ENCODE measurements at regions not wholly inside any gene's neighbourhood (a gene's known extent, or its start where the extent isn't known, plus 50 kb on each side); places are given as distances from the start of the nearest gene placed in this dataset.

DNA sequence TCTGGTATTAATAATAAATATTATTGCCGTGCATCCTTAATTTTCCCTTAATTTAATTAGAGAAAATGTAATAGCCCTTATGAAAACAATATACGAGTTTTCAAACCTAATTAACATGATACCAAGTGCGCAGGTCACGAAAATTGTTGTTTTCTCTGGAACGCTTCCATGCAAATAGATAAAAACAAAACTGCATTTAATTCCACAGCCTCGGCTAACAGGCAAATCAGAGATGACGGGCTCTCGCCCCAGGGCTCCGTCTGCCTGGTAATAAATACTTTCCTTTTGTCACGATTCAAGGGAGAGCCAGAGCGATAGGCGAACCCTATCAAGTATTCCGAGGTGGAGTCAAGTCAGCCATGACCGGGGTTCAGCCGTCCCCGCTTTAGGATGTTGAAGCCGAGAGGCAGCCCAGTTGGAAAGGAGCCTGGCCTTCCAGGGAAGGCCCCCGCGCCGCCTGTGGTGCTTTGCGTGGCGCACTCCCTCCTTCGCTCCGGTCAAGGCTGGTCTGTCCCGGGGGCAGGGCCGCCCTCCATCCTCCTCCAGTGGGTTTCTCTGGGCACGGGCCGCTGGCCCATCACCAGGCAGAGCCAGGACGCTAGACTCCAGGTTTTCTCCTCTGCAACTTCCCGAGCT, 137.8 kb upstream of the GSC start:
- TF ChIP-seq, protein P1, sequence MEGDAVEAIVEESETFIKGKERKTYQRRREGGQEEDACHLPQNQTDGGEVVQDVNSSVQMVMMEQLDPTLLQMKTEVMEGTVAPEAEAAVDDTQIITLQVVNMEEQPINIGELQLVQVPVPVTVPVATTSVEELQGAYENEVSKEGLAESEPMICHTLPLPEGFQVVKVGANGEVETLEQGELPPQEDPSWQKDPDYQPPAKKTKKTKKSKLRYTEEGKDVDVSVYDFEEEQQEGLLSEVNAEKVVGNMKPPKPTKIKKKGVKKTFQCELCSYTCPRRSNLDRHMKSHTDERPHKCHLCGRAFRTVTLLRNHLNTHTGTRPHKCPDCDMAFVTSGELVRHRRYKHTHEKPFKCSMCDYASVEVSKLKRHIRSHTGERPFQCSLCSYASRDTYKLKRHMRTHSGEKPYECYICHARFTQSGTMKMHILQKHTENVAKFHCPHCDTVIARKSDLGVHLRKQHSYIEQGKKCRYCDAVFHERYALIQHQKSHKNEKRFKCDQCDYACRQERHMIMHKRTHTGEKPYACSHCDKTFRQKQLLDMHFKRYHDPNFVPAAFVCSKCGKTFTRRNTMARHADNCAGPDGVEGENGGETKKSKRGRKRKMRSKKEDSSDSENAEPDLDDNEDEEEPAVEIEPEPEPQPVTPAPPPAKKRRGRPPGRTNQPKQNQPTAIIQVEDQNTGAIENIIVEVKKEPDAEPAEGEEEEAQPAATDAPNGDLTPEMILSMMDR (IDR thresholded peaks at IDR 0.05): no peak
- TF ChIP-seq POLR2AphosphoS5 (IDR thresholded peaks at IDR 0.05): no peak
